IMR-90 (cell line): ENCODE measurements at regions not wholly inside any gene's neighbourhood (a gene's known extent, or its start where the extent isn't known, plus 50 kb on each side); places are given as distances from the start of the nearest gene placed in this dataset.

Experiments used
- ATAC-seq: fragments of 200-7000 bp; cut with Tn5 transposase; 2 replicates; pipeline ENCODE4 v1.9.1; 2020; ENCODE audit warnings: low read depth, mild to moderate bottlenecking, moderate library complexity
- BruUV-seq: library from RNA; stranded (reverse); fragments of 400-500 nt; replicated peaks from 2 replicates; lab custom pipeline; 2021; lab: Mats Ljungman, UMichigan
- CTCF ChIA-PET: fragments of 300-600 bp; formaldehyde crosslinking; extraction: SDS; loops from one replicate; lab custom pipeline; 2021; ENCODE audit warnings: antibody characterized with exemption; lab: Yijun Ruan, JAX
- POLR2A ChIA-PET: fragments of 300-600 bp; sonication (Branson Sonifier 250); formaldehyde crosslinking; loops from one replicate; lab custom pipeline; 2022; ENCODE audit warnings: antibody characterized with exemption; ENCODE audit not compliant: unreplicated experiment; lab: Charles Lee
- DNase-seq: peaks from one replicate; pipeline ENCODE4 v3.0.0; 2013
- H2AFZ ChIP-seq: replicated peaks from 2 replicates; pipeline ENCODE3; 2013; ENCODE audit warnings: low read length, mild to moderate bottlenecking; ENCODE audit not compliant: poor library complexity
- H2AK5ac ChIP-seq: 2 replicates; pipeline ENCODE4 v1.6.1; 2013; ENCODE audit warnings: low read depth, low read length, inconsistent platforms
- H2AK9ac ChIP-seq: replicated peaks from 2 replicates; pipeline ENCODE3; 2013; ENCODE audit warnings: mild to moderate bottlenecking, low read depth, low read length, moderate library complexity; ENCODE audit not compliant: poor library complexity
- H2BK120ac ChIP-seq: 2 replicates; pipeline ENCODE4 v1.6.1; 2013; ENCODE audit warnings: low read depth, low read length, inconsistent platforms
- H2BK15ac ChIP-seq: 3 replicates; pipeline ENCODE4 v1.6.1; 2013; ENCODE audit warnings: low read depth, low read length, inconsistent platforms
- H2BK20ac ChIP-seq: 2 replicates; pipeline ENCODE4 v1.6.1; 2013; ENCODE audit warnings: low read depth, mild to moderate bottlenecking, inconsistent platforms, low read length, moderate library complexity
- H2BK5ac ChIP-seq: 2 replicates; pipeline ENCODE4 v1.6.1; 2013; ENCODE audit warnings: mild to moderate bottlenecking, low read depth, low read length, inconsistent platforms; ENCODE audit not compliant: poor library complexity, severe bottlenecking
- H3K14ac ChIP-seq: replicated peaks from 2 replicates; pipeline ENCODE4 v1.6.1; 2013; ENCODE audit warnings: low read depth, low read length, inconsistent platforms
- H3K18ac ChIP-seq: 2 replicates; pipeline ENCODE4 v1.6.1; 2013; ENCODE audit warnings: low read depth, low read length, control low read depth
- H3K23ac ChIP-seq: 2 replicates; pipeline ENCODE4 v1.6.1; 2013; ENCODE audit warnings: low read depth, low read length, inconsistent platforms
- H3K27ac ChIP-seq: 2 replicates; pipeline ENCODE4 v1.5.1; 2013; ENCODE audit warnings: mild to moderate bottlenecking, control low read depth, low read length; ENCODE audit not compliant: insufficient read depth
- H3K27me3 ChIP-seq: 2 replicates; pipeline ENCODE4 v1.6.1; 2013; ENCODE audit warnings: low read length; ENCODE audit not compliant: control insufficient read depth, insufficient read depth
- H3K36me3 ChIP-seq: 2 replicates; pipeline ENCODE4 v1.6.1; 2013; ENCODE audit warnings: low read length, mixed read lengths; ENCODE audit not compliant: control insufficient read depth, insufficient read depth
- H3K4ac ChIP-seq: 2 replicates; pipeline ENCODE4 v1.6.1; 2013; ENCODE audit warnings: low read depth, low read length, inconsistent platforms
- H3K4me1 ChIP-seq: 2 replicates; pipeline ENCODE4 v1.6.1; 2013; ENCODE audit warnings: low read length, mixed read lengths; ENCODE audit not compliant: control insufficient read depth, insufficient read depth
- H3K4me2 ChIP-seq: 2 replicates; pipeline ENCODE4 v1.6.1; 2013; ENCODE audit warnings: low read depth, mild to moderate bottlenecking, control low read depth, low read length, moderate library complexity
- H3K4me3 ChIP-seq: 2 replicates; pipeline ENCODE4 v1.5.1; 2013; ENCODE audit warnings: low read depth, mild to moderate bottlenecking, control low read depth, low read length, moderate library complexity; ENCODE audit not compliant: insufficient read depth
- H3K56ac ChIP-seq: 2 replicates; pipeline ENCODE4 v1.6.1; 2013; ENCODE audit warnings: low read length, inconsistent platforms; ENCODE audit not compliant: insufficient read depth; ENCODE audit errors: extremely low read depth
- H3K79me1 ChIP-seq, 2 experiments: 2 replicates each; pipeline ENCODE4 v1.6.1; 2013; ENCODE audit warnings: low read length in 2 of 2, inconsistent platforms in 1 of 2, low read depth in 1 of 2
- H3K9ac ChIP-seq: 2 replicates; pipeline ENCODE4 v1.6.1; 2013; ENCODE audit warnings: low read depth, low read length, control low read depth
- H3K9me1 ChIP-seq: 2 replicates; pipeline ENCODE4 v1.6.1; 2013; ENCODE audit warnings: low read length, inconsistent platforms; ENCODE audit not compliant: insufficient read depth
- H3K9me3 ChIP-seq: 2 replicates; pipeline ENCODE4 v1.6.1; 2013; ENCODE audit warnings: low read length; ENCODE audit not compliant: control insufficient read depth, insufficient read depth
- H4K20me1 ChIP-seq: 2 replicates; pipeline ENCODE4 v1.6.1; 2013; ENCODE audit warnings: low read length, inconsistent platforms; ENCODE audit not compliant: insufficient read depth
- H4K5ac ChIP-seq: 2 replicates; pipeline ENCODE4 v1.6.1; 2013; ENCODE audit warnings: mild to moderate bottlenecking, low read depth, low read length, control low read depth
- H4K8ac ChIP-seq, 2 experiments: 2 replicates each; pipeline ENCODE4 v1.6.1; 2013; ENCODE audit warnings: low read depth in 2 of 2, low read length in 2 of 2, control low read depth in 1 of 2, inconsistent platforms in 1 of 2
- H4K91ac ChIP-seq: 2 replicates; pipeline ENCODE4 v1.6.1; 2013; ENCODE audit warnings: low read depth, low read length, inconsistent platforms; ENCODE audit not compliant: insufficient read depth
- BHLHE40 ChIP-seq: fragments of 150-350 bp; IDR thresholded peaks from 2 replicates; pipeline ENCODE4 v1.6.1; 2016; ENCODE audit warnings: mild to moderate bottlenecking, low read depth, low read length
- CEBPB ChIP-seq: IDR thresholded peaks from 2 replicates; pipeline ENCODE4 v1.6.1; 2012; ENCODE audit warnings: low read depth, low read length, improper control_type of control experiment
- CHD1 ChIP-seq: IDR thresholded peaks from 2 replicates; pipeline ENCODE4 v1.6.1; 2012; ENCODE audit warnings: low read depth, low read length, improper control_type of control experiment
- CTCF ChIP-seq: conservative IDR thresholded peaks from 2 replicates; pipeline ENCODE4 v1.5.1; 2012; ENCODE audit warnings: mild to moderate bottlenecking, low read depth, low read length, improper control_type of control experiment
- ELK1 ChIP-seq: fragments of 150-350 bp; IDR thresholded peaks from 2 replicates; pipeline ENCODE4 v1.6.1; 2016; ENCODE audit warnings: low read depth, mild to moderate bottlenecking, low read length, moderate library complexity, borderline replicate concordance
- FOS ChIP-seq: fragments of 150-350 bp; IDR thresholded peaks from 2 replicates; pipeline ENCODE4 v1.6.1; 2016; ENCODE audit warnings: low read depth, low read length
- MAFK ChIP-seq: IDR thresholded peaks from 2 replicates; pipeline ENCODE4 v1.6.1; 2012; ENCODE audit warnings: low read depth, low read length, improper control_type of control experiment
- MAZ ChIP-seq: IDR thresholded peaks from 2 replicates; pipeline ENCODE4 v1.6.1; 2012; ENCODE audit warnings: low read depth, mild to moderate bottlenecking, low read length, improper control_type of control experiment, moderate library complexity, borderline replicate concordance
- MXI1 ChIP-seq: IDR thresholded peaks from 2 replicates; pipeline ENCODE4 v1.6.1; 2012; ENCODE audit warnings: low read depth, mild to moderate bottlenecking, low read length, moderate library complexity, borderline replicate concordance
- NFE2L2 ChIP-seq: fragments of 150-350 bp; IDR thresholded peaks from 2 replicates; pipeline ENCODE4 v1.6.1; 2016; ENCODE audit warnings: low read depth, mild to moderate bottlenecking, low read length
- POLR2A ChIP-seq: IDR thresholded peaks from 2 replicates; pipeline ENCODE4 v1.6.1; 2012; ENCODE audit warnings: mild to moderate bottlenecking, low read depth, low read length
- RAD21 ChIP-seq: IDR thresholded peaks from 2 replicates; pipeline ENCODE4 v1.6.1; 2012; ENCODE audit warnings: low read length, improper control_type of control experiment
- RCOR1 ChIP-seq: IDR thresholded peaks from 2 replicates; pipeline ENCODE4 v1.6.1; 2012; ENCODE audit warnings: mild to moderate bottlenecking, low read length, improper control_type of control experiment; ENCODE audit not compliant: insufficient replicate concordance
- RFX5 ChIP-seq: IDR thresholded peaks from 2 replicates; pipeline ENCODE4 v1.8.0; 2012; ENCODE audit warnings: low read depth, mild to moderate bottlenecking, low read length, moderate library complexity
- SMC3 ChIP-seq: fragments of 150-350 bp; IDR thresholded peaks from 2 replicates; pipeline ENCODE4 v1.6.1; 2016; ENCODE audit warnings: low read depth, mild to moderate bottlenecking, antibody characterized with exemption, low read length, moderate library complexity
- USF2 ChIP-seq: fragments of 150-350 bp; IDR thresholded peaks from 2 replicates; pipeline ENCODE4 v1.6.1; 2017; ENCODE audit warnings: mild to moderate bottlenecking, antibody characterized with exemption, low read length, low read depth
- WGBS, 2 experiments: methylation state at CpG; one replicate each; pipeline versions ENCODE4 v1.1.5 to v1.1.7; 2013; ENCODE audit warnings: missing lambda C conversion rate in 2 of 2; ENCODE audit not compliant: insufficient read length in 1 of 2; ENCODE audit errors: extremely low coverage in 2 of 2; 5-methylcytosine and 5-hydroxymethylcytosine counted together
- dilution Hi-C: fragments of 300-500 bp; cut with HindIII; formaldehyde crosslinking; loops from one replicate; pipeline ENCODE4 v1.14.3; 2018; ENCODE audit warnings: low sequenced_read_pairs; ENCODE audit not compliant: unreplicated experiment
- in situ Hi-C: fragments of 300-500 bp; cut with MboI; formaldehyde crosslinking; loops from 3 replicates; pipeline ENCODE4 v1.14.3; 2019; ENCODE audit warnings: low sequenced_read_pairs, inconsistent platforms, mixed read lengths
- intact Hi-C: fragments of 100-400 bp; cut with micrococcal nuclease; formaldehyde crosslinking; loops from 2 replicates; pipeline ENCODE4 v1.10.0; 2022

- Histone ChIP-seq H3K4me3 (no peak overlapping the region), H4K8ac (peak overlapping the region in 1 of 2 experiments; percentile 45; a peak in 1 of 4 replicates), H3K27me3 (no peaks in the 10 kb centered on the region), H3K9me1 (0 out of 2 replicates have a peak, but pooled peaks cover 3% of the 10 kb centered on the region), H3K4me1 (peaks cover 3% of the 10 kb centered on the region), H2BK15ac (no peak overlapping the region), H4K91ac (no peak overlapping the region), H2AK9ac (no peak overlapping the region), H3K9ac (no peak overlapping the region), H2BK5ac (peak overlapping the region; percentile 97), H3K27ac (no peak overlapping the region), H2BK120ac (no peak overlapping the region), H3K36me3 (no peaks in the 10 kb centered on the region), H3K14ac (0 out of 2 replicates have a peak overlapping the region, but pooled peaks have one; percentile 51), H4K20me1 (peaks cover 4% of the 10 kb centered on the region; the same call in 1 of the 2 replicates), H3K18ac (no peak overlapping the region), H3K4me2 (peak overlapping the region; percentile 33; the same call in 1 of the 2 replicates), H2AK5ac (no peak overlapping the region), H3K4ac (peak overlapping the region; percentile 29; the same call in 1 of the 2 replicates), H3K56ac (no peak overlapping the region), H3K23ac (no peak overlapping the region), H2AFZ (no peak overlapping the region), H2BK20ac (no peak overlapping the region), H3K79me1 (no peaks in the 10 kb centered on the region), H4K5ac (no peak overlapping the region), H3K9me3 (peaks cover 6% of the 10 kb centered on the region)
- intact Hi-C loops: loop anchor here (1.0 to 2.0 kb wide), 2 partner anchors 72 to 151 kb away; partner anchors contain the start of gene BACH2
- in situ Hi-C loops: no loop called here
- ATAC-seq (peak; percentile 97), DNase-seq (peak; percentile 100)
- no TSS peak for BruUV-seq
- WGBS, 2 experiments: 0% methylated on average over 1 of the region's 9 CpGs; no CpG with 5 or more reads in 1 of the 2 experiments
- ChIA-PET POLR2A (no interaction called here), CTCF (no interaction called here)
- peak; percentile 89 for TF ChIP-seq NFE2L2
- TF ChIP-seq USF2: no peak
- peak; percentile 69 for TF ChIP-seq MAFK
- TF ChIP-seq BHLHE40: peak; percentile 92
- no peak for TF ChIP-seq RFX5
- TF ChIP-seq CEBPB: peak; percentile 91
- no peak for TF ChIP-seq MAZ
- peak; percentile 100 for TF ChIP-seq FOS
- peak; percentile 73 for TF ChIP-seq RCOR1
- no peak for TF ChIP-seq CTCF
- no peak for TF ChIP-seq POLR2A
- TF ChIP-seq ELK1: no peak
- no peak for TF ChIP-seq SMC3
- no peak for TF ChIP-seq CHD1
- TF ChIP-seq RAD21: no peak
- no peak for TF ChIP-seq MXI1
- dilution Hi-C loops: no loop called here
Observed at GRCh38 chr6:90369024-90369519, 72.4 kb upstream of the BACH2 start.
